NCI-H510A (cell line): ENCODE measurements at regions not wholly inside any gene's neighbourhood (a gene's known extent, or its start where the extent isn't known, plus 50 kb on each side); places are given as distances from the start of the nearest gene placed in this dataset.

Experiments
- DNase-seq: peaks from one replicate; lab custom pipeline; 2025; lab: John Stamatoyannopoulos, UW

GRCh38 chr15:35657679-35658311 lies 111.8 kb upstream of the DPH6 start:
- DNase-seq: no peak

GRCh38 chr15:35663956-35664355 lies 118.0 kb upstream of the DPH6 start:
- DNase-seq: no peak

GRCh38 chr15:35665896-35666536 lies 120.1 kb upstream of the DPH6 start:
- no peak for DNase-seq

- DNase-seq: no peak
Observed at GRCh38 chr15:35667908-35668307, 121.9 kb upstream of the DPH6 start.

GRCh38 chr15:35669021-35669420 lies 123.1 kb upstream of the DPH6 start:
- no peak for DNase-seq

- DNase-seq: no peak
Observed at GRCh38 chr15:35669432-35670045, 123.6 kb upstream of the DPH6 start.

- no peak for DNase-seq
Observed at GRCh38 chr15:35671197-35671596, 125.2 kb upstream of the DPH6 start.

GRCh38 chr15:35671981-35672380 lies 126.0 kb upstream of the DPH6 start:
- DNase-seq: no peak

- DNase-seq: no peak
Observed at GRCh38 chr15:35673093-35673684, 127.2 kb upstream of the DPH6 start.

- DNase-seq: no peak
Observed at GRCh38 chr15:35674873-35675781, 129.2 kb upstream of the DPH6 start.

- DNase-seq: no peak
Observed at GRCh38 chr15:35678774-35679173, 132.8 kb upstream of the DPH6 start.

GRCh38 chr15:35679186-35679585 lies 133.2 kb upstream of the DPH6 start:
- DNase-seq: no peak

- no peak for DNase-seq
Observed at GRCh38 chr15:35680951-35681350, 135.0 kb upstream of the DPH6 start.

GRCh38 chr15:35686347-35686746 lies 140.4 kb upstream of the DPH6 start:
- DNase-seq: no peak

GRCh38 chr15:35689266-35689665 lies 143.3 kb upstream of the DPH6 start:
- DNase-seq: no peak

- no peak for DNase-seq
Observed at GRCh38 chr15:35690089-35690488, 144.1 kb upstream of the DPH6 start.

GRCh38 chr15:35690698-35691116 lies 144.7 kb upstream of the DPH6 start:
- DNase-seq: no peak

- no peak for DNase-seq
Observed at GRCh38 chr15:35691173-35691761, 145.3 kb upstream of the DPH6 start.

GRCh38 chr15:35691891-35692867 lies 146.2 kb upstream of the DPH6 start:
- no peak for DNase-seq

- no peak for DNase-seq
Observed at GRCh38 chr15:35693286-35693685, 147.3 kb upstream of the DPH6 start.
